ENCODE measurements at regions not wholly inside any gene's neighbourhood (a gene's known extent, or its start where the extent isn't known, plus 50 kb on each side); places are given as distances from the start of the nearest gene placed in this dataset.
"Not testable (repeated sequence)": the region's sequence is repeated elsewhere in the genome, so short reads cannot be mapped to it uniquely, and the experiment has no call there.

DNA sequence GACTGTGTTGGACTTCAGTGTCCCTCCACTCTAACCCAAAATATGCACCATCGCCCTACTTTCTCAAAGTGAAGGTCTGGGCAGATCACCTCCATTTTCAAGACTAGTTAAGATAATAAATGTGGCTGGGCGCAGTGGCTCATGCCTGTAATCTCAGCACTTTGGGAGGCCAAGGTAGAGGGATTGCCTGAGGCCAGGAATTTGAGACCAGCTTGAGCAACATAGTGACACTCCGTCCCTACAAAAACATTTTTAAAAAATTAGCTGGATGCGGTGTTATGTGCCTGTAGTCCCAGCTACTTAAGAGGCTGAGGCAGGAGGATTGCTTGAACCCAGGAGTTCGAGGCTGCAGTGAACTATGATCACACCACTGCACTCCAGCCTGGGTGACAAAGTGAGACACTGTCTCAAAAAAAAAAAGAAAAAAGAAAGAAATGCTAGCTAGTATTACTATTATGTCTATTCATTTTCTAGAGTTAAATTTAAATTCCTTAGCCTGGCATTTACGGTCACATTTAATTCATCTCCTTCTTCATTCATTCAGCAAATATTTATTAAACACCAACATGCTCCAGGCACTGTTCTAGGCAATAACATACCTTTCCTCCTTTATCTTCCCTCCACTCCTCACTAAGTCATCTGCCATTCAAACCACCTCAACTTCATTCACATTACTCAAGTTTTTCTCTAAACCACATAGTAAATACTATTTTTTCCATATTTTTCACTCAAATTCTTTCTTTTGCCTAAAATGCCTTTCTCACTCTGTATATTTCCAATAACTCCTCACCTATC is 96.1 kb upstream of the XYLT1 start:
- DNase-seq (ENCODE audit: low read depth in 4 of 4, low spot score in 3 of 4), result no peak

DNA sequence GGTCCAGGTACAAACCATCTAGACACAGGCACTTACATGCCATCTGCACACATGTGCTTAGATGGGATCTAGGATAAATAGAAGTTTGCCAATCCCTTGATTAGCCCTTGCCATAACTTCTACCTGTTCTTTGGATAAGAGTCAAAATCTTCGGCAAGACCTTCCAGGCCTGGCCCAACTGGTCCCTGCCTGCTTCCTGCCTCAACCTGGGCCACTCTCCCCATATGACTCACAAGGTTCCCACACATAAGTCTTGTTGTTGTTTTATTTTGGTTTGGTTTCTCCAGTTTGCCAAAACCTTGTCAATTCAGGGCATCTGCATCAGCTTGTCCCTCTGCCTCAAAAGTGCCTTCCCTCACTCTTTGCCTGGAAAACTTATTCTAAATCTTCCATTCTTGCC is 95.3 kb upstream of the XYLT1 start:
- no peak for DNase-seq (ENCODE audit: low read depth in 4 of 4, low spot score in 3 of 4)

DNA sequence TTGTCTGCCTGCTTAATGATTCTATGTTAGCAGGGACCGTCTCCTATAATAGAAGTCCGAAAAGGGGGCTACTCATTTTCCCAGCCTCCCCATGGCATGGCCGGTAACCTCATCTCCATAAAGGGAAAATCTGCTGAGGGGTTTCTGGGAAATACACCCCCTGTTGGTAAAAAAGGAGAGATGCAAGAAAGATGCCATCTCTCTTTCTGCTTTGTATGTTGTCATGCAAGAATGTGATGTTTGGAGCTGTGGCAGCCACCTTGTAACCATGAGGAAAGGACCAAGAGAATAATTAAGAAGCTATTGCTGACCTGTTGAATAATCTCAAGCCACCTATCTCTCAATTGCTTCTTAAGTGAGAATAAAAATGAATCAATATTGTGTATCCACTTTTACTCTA is 94.8 kb upstream of the XYLT1 start:
- DNase-seq (ENCODE audit: low read depth in 4 of 4, low spot score in 3 of 4), result no peak

DNA sequence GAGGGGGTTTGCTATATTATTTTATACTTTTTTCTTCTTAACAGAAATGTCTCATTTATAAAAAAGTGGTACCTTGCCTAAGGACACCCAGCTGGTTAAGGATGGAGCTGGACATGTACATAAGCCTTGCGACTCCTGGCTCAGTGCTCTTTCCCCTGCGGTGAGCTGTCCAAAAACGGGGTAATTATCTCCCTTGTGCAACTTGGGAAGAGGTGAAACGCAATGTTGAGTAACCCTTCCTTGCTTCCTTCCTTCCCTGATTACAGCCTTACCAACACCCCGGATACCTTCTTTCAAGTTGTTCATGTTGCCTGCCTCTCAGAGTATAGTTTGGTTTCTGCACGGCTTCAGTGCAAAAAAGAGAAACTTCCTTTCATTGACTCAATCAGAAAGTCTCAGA is 94.1 kb upstream of the XYLT1 start:
- no peak for DNase-seq (ENCODE audit: low read depth in 4 of 4, low spot score in 3 of 4)

DNA sequence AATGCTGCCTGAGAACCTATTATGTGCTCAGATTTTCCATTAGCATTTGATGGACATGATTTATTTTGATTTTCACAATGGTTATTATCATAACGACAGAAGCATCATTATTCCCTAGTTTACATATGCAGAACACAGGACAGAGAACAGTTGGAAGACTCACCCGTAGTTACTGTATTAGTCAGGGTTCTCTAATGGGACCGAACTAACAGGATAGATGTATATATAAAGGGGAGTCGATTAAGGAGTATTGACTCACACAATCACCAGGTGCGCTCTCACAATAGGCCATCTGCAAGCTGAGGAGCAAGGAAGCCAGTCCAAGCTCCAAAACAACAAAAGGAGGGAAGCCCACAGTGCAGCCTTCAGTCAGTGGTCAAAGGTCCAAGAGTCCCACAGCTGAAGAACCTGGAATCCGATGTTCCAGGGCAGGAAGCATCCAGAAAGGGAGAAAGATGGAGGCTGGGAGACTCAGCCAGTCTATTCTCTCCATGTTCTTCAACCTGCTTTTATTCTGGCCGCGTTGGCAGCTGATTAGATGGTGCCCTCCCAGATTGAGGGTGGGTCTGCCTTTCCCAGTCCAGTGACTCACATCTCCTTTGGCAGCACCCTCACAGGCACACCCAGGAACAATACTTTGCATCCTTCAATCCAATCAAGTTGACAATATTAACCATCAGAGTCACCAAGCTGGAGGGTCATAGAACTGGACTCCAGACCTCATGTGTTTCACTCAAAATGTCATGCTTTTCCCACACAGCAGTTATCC is 92.7 kb upstream of the XYLT1 start:
- DNase-seq (ENCODE audit: low read depth in 4 of 4, low spot score in 3 of 4), result no peak

DNA sequence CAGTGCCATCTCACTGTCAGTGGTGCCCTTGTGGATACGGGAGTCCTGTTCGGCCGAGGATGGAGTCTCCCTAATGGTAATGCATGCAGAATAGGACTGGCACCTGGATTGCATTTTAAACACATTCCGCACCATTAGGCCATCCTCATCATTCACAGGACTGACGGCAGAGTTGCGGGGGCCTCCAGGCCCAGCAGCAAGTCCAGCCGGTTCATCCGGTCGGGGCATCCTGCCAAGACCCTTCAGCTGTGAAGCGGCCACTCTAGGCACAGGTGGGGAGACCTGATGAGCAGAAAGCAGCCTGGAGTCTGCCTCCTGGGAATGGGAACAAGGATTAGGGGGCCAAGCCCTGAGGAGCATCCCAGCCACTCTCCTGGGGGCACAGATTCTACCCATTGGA is 90.3 kb upstream of the XYLT1 start:
- DNase-seq (ENCODE audit: low read depth in 4 of 4, low spot score in 3 of 4), result no peak

DNA sequence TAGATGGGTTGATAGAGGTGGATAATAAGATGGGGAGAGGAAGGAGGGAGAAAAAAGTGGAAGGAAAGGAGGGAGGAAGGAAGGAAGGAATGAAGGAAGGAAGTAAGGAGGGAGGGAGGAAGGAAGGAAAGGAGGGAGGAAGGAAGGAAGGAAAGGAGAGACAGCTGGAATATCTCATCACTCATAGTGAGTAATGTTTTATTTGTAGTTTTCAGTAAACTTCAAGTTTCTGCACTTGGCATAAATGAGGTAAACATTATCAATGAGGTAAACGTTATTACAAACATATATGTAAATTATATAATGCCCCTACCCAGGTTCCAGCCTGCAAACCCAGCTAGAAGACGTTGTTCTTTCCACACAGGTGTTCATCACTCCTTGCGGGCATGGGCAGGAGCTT is 89.8 kb upstream of the XYLT1 start:
- no peak for DNase-seq (ENCODE audit: low read depth in 4 of 4, low spot score in 3 of 4)

DNA sequence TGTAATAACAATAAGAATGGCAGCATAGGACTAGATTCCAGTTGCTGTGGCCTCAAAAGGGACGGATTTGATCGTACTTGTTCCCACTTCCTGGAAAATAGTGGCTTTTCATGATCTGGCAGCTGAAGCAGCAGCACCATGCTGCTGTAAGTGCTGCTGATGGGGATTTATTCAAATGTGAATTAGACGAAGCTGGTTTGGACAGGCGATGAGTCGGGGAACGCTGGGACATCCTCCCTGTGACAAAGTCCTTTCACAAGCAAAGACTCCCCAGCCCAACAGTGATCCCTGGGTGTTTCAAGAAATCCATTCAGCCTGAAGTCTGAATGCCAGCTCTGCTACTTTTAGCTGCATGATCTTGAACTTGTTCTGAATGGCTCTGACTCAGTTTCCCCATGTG is 88.6 kb upstream of the XYLT1 start:
- DNase-seq (ENCODE audit: low read depth in 4 of 4, low spot score in 3 of 4), result no peak

DNA sequence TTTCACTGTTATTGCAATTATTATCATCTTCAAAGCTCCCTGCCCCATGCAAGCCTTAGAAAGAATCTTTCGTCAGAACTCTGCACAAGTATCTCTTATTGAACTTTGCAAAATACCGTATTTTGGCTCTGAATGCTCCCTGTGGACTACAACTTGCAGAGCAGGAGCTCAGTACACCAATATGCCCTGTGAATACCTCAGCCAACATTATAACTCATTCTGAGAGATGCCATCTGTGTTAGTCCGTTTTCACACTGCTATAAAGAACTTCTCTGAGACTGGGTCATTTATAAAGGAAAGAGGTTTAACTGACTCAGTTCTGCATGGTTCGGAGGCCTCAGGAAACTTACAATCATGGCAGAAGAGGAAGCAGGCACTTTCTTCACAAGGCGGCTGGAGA is 87.2 kb upstream of the XYLT1 start:
- no peak for DNase-seq (ENCODE audit: low read depth in 4 of 4, low spot score in 3 of 4)

DNA sequence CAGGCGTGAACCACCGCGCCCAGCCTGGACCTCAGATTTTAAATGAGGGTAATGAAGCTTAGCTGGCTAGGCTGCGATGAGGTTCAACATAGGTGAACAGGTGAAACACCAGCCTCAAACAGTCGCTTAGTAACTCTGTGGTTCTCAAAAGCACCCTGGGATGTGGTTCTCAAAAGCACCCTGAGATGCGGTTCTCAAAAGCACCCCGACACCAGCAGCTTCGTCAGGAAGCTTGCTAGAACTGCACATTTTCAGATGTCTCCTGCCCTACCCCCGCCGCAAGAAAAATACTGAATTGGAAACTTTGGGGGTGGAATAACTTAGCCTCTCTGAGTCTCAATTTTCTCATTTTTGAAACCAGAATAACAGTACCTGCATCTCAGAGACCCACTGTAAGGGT is 86.7 kb upstream of the XYLT1 start:
- no peak for DNase-seq (ENCODE audit: low read depth in 4 of 4, low spot score in 3 of 4)

DNA sequence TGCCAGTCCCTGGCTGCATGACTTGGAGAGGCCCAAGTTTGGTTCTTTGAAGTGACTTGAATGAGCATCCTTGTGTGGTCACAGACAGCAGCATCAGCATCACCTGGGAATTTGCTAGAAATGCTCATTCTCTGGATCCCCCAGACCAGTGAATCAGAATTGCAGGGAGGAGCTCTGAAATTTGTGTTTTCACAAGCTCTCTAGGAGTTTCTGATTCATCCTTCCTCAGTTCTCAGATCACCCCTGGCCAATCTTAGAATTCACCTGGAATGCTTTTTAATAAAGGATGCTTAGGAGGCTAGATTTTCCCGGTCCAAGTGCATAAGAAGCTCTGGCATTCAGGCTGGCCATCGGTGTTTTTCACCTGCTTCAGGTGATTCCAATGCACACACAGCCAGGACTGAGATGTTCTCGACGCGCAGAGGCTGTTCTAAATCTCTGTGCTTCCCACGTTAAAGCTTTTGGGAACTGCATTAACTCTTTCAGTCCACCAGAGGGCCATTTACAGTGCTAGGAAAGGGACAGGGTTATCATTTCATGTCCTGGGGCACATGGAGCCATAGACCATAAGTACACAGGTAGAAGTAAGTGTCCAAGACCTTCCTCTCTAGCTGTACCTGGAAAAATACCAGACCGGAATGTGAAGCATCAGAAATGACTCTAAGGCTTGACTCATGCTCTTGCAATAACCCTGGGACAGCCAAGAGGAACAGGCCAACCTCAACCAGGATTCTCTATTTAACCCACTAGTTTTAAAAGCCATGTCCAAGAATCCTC is 85.7 kb upstream of the XYLT1 start:
- no peak for DNase-seq (ENCODE audit: low read depth in 4 of 4, low spot score in 3 of 4)

DNA sequence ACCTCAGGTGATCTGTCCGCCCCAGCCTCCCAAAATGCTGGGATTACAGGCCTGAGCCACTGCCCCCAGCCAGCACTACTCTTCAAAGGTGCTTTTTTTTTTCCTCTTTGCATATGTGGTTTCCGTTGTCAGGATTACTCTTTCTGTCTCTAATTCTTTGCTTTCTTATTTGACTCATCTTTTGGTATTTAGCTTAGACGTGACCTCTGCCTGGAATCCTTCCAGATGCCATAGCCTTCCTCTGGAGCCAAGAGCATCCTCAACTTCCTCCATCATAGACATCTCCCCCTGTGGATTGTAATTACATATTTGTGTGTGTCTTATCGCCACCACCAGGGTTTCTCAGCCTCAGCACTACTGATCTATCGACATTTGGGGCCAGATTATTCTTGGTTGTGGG is 84.4 kb upstream of the XYLT1 start:
- no peak for DNase-seq (ENCODE audit: low read depth in 4 of 4, low spot score in 3 of 4)

DNA sequence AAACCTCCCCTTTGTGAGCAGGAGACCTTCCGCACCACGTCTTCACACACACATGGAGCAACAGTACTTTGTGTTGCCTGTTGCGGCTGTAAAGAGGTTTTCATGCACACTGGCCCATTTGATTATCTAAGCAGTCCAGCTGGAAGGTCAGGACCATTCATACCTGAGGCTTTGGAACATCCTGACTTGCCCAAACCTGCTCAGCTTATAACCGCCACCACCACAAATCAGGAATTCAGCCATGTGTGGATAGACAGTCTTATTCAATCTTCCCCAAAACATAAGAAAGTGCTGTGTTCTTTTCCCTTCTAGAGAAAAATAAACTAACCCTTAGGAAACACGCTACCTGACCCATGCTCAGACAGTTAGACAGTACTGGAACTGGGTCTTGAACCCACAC is 81.6 kb upstream of the XYLT1 start:
- no peak for DNase-seq (ENCODE audit: low read depth in 4 of 4, low spot score in 3 of 4)

DNA sequence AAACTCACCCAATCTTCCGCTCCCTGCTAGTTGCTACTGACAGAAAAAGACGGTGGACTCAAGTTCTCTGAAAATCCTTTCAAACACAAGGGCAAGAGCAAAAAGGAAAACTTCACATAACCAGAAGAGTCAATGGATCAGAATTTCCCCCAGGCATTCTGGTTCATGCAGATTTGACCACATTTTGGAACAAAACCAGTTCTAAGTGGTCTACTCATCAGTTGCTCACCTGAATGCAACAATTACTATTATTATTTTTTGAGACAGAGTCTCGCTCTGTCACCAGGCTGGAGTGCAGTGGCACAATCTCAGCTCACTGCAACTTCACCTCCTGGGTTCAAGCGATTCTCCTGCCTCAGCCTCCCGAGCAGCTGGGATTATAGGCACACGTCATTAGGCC is 80.9 kb upstream of the XYLT1 start:
- not testable (repeated sequence) for DNase-seq (ENCODE audit: low read depth in 4 of 4, low spot score in 3 of 4)

DNA sequence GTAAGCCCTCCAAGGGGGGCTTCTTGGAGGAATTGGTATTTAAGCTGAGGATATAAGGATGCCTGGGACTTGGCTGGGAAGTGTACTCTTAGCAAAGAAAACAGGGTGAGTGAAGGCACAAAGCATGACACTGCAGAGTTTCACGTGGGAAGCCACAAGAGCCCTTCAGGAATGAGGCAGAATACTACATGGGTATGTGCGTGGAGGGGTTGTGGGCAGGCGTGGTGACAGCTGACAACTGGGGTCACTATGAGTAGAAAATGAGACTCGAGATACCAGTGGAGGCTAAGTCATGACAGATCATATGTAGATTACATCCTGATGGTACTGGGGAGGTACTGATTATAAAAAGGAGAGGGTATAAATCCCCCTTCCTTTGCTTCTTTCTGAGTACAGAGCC is 78.1 kb upstream of the XYLT1 start:
- no peak for DNase-seq (ENCODE audit: low read depth in 4 of 4, low spot score in 3 of 4)

DNA sequence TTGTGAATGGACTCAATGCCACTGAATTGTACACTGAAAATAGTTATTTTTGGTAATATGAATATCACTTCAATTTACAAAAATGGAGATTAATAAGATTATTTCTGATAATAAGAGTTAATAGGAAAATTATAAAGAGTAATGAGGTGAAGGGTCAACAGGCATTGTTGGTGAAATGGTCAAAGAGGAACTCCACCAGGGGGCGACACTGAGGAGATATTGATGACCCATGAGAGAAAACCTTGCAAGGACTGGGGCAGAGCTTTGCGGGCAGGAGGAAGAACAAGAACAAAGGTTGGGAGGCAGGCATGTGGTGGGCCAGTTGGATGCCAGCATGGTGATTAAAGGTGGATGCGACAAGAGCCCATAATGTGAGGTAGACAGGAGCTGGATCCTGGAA is 74.0 kb upstream of the XYLT1 start:
- no peak for DNase-seq (ENCODE audit: low read depth in 4 of 4, low spot score in 3 of 4)

DNA sequence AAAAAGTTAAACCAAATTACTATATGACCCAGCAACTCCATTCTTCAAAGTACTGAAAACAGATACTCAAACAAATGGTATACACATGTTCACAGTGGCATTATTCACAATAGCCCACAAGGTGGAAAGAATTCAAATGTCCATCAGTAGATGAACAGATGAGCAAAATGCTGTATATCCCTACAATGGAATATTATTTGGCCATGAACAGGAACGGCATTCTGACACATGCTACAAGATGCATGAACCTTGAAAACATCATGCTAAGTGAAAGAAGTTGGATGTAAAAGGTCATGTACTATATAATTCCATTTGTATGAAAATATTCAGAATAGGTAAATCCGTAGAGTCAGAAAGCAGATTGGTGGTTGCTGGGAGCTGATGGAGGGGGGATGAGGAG is 73.5 kb upstream of the XYLT1 start:
- DNase-seq (ENCODE audit: low read depth in 4 of 4, low spot score in 3 of 4), result no peak

DNA sequence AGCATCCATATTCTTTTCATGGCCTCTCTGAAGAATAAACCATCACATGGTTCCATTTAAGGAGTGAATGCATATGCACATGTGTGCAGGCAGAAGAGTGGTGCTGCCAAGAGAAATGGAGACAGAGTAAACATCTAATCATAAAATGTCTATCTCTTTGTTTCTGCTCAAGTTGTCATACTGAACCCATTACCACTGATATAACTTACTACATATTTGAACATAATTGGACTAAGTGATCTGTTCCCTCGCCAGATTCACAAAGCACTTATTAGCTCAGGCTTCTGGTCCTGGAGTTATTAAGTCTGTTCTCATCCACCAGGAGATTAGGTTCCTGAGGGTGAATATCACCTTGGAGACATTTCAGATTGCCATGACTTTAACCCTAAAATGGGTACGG is 72.3 kb upstream of the XYLT1 start:
- no peak for DNase-seq (ENCODE audit: low read depth in 4 of 4, low spot score in 3 of 4)

DNA sequence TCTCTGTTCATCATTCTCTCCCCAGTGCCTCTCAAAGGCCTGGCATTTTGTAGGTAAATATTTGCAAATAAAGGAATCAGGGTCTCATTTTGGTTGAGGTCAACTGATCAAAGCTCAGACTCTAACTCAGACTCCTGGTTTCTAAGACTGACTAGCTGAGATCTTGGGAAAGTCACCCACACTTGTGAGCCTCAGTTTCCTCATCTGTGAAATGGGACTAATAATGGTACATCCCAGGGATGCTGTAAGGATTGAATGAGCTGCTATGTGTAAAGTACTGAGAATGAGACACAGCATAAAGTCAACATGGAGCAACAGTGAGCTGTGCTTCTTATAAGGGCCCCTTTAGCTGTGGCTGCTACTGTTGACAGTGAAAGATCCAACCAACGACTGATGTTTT is 70.6 kb upstream of the XYLT1 start:
- no peak for DNase-seq (ENCODE audit: low read depth in 4 of 4, low spot score in 3 of 4)

DNA sequence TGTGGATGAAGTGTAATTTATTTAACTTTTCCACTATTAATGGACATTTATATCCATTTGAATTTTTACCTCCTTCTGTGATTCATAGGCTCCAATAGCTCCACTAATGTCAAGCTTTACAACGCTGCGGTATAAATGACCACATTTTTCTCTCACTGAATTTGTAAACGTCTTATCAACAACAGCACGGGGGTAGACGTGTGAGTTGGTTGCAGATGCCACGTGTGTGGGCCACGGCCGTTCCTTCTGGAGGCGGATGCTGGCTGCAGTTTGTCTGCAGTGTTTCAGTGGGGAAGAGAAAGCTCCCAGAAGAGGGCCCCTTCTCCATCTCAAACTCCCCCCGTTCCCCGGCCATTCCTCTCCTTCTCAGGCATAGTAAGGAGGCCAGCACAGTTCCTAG is 68.2 kb upstream of the XYLT1 start:
- DNase-seq (ENCODE audit: low read depth in 4 of 4, low spot score in 3 of 4), result no peak

DNA sequence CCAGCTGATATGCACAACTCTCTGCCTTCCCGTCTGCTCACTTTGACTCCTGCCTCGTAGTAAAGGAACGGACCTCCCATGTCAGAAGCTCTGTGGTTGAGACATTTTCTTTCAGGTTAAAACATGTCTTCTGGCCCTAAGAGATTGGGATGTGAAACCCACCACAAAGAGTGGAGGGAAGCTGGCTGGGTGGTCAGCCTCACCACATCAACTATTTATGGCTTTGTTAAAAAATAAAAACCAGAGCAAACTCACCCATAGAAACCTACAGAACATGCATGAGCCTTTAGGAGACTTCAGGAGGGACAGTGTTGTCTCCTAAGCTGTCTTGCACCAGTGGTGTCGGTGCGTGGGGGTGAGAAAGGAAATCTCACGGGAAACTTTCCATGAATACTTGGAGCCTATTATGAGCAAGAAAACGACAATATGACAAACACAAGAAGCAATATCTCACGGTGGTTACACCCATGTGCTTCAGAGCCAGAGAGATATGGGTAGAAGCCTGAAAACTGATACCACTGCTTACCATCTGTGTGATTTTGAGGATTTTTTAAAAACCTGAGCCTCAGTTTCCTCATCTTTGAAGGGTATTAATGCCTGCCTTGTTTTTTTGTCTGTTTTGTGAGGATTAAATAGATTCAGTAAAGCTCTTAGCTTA is 61.7 kb upstream of the XYLT1 start:
- no peak for DNase-seq (ENCODE audit: low read depth in 4 of 4, low spot score in 3 of 4)

Data from right renal pelvis (tissue), 4 donors.